OCI-LY3 (cell line): ENCODE measurements at regions not wholly inside any gene's neighbourhood (a gene's known extent, or its start where the extent isn't known, plus 50 kb on each side); places are given as distances from the start of the nearest gene placed in this dataset.

Experiments
- CTCF ChIP-seq: fragments of 200-600, 300-600 bp; sonication (generic); IDR thresholded peaks from 2 replicates; pipeline ENCODE4 v1.5.1; 2014; ENCODE audit warnings: antibody characterized with exemption, low read length, low read depth
- EZH2phosphoT487 ChIP-seq: fragments of 200-600 bp; shearing (Covaris generic); IDR thresholded peaks from 2 replicates; pipeline ENCODE4 v1.6.1; 2018; ENCODE audit warnings: antibody characterized with exemption, mixed run types, low read depth

- no peak for TF ChIP-seq EZH2phosphoT487
- TF ChIP-seq CTCF, result no peak
Observed at GRCh38 chr6:84455511-84456029, 228.1 kb upstream of the CEP162 start.
